Transverse colon (tissue), 4 donors: ENCODE measurements at regions not wholly inside any gene's neighbourhood (a gene's known extent, or its start where the extent isn't known, plus 50 kb on each side); places are given as distances from the start of the nearest gene placed in this dataset.

Experiments
- DNase-seq: peaks from one replicate; pipeline ENCODE4 v3.0.0-alpha.2; 2019
- H3K27ac ChIP-seq, 4 donors: fragments of 200-600 bp; sonication (generic); 2 replicates each; pipeline ENCODE4 v1.5.1; 2016 to 2018; ENCODE audit warnings: inconsistent platforms in 4 of 4
- H3K27me3 ChIP-seq: fragments of 200-600 bp; sonication (generic); 2 replicates; pipeline ENCODE4 v1.5.1; 2017; ENCODE audit warnings: inconsistent platforms
- H3K36me3 ChIP-seq, 4 donors: fragments of 200-600 bp; sonication (generic); 2 replicates each; pipeline ENCODE4 v1.5.1; 2017 to 2019; ENCODE audit warnings: inconsistent platforms in 4 of 4
- H3K4me1 ChIP-seq, 4 donors: fragments of 200-600 bp; sonication (generic); 2 replicates each; pipeline ENCODE4 v1.5.1; 2017 to 2020; ENCODE audit warnings: inconsistent platforms in 4 of 4
- H3K4me3 ChIP-seq, 4 donors: fragments of 200-600 bp; sonication (generic); 1 replicate in 1 of 4; 2 replicates in 3 of 4; pipeline versions ENCODE4 v1.5.1 to v1.6.1; 2017 to 2019; ENCODE audit warnings: inconsistent platforms in 4 of 4
- H3K9me3 ChIP-seq, 2 donors: fragments of 200-600 bp; sonication (generic); 2 replicates each; pipeline ENCODE4 v1.5.1; 2017 to 2019; ENCODE audit warnings: inconsistent platforms in 2 of 2
- EP300 ChIP-seq: sonication (generic); formaldehyde crosslinking; IDR thresholded peaks from one replicate; pipeline ENCODE4 v1.6.1; 2017; ENCODE audit warnings: antibody characterized with exemption, low read depth
- POLR2A ChIP-seq: fragments of 450-650 bp; IDR thresholded peaks from one replicate; pipeline ENCODE4 v1.6.1; 2016; ENCODE audit warnings: antibody characterized with exemption, mild to moderate bottlenecking, moderate library complexity
- POLR2AphosphoS5 ChIP-seq, 3 donors: sonication (generic); formaldehyde crosslinking; IDR thresholded peaks; one replicate each; pipeline ENCODE4 v1.6.1; 2016; ENCODE audit warnings: antibody characterized with exemption in 3 of 3
- WGBS, 2 donors: methylation state at CpG; one replicate each; pipeline ENCODE4 v1.1.5; 2018; ENCODE audit warnings: low coverage in 1 of 2; 5-methylcytosine and 5-hydroxymethylcytosine counted together
- in situ Hi-C, 4 donors: fragments of 200-750 bp; cut with MboI; loops; one replicate each; pipeline versions ENCODE4 v1.15.0 to v1.15.1; 2017; ENCODE audit warnings: low sequenced_read_pairs in 3 of 4, low pct_ligation_motif_present in 1 of 4, low pct_unique_long_range_greater_than_20kb in 1 of 4
- intact Hi-C: fragments of 100-400 bp; cut with DNase I; formaldehyde crosslinking; loops from one replicate; pipeline ENCODE4 v1.15.1; 2023; ENCODE audit warnings: low total_unique reads
- TF ChIP-seq, protein P1 (sequence below), 5 experiments: fragments of 200-600 bp in 3 of 5; fragments of 450-650 bp in 2 of 5; sonication (generic) in 3 of 5; IDR thresholded peaks; 1 replicate in 2 of 5; 2 replicates in 3 of 5; pipeline ENCODE4 v1.5.1; 2016 to 2017; ENCODE audit warnings: antibody characterized with exemption in 5 of 5, inconsistent platforms in 3 of 5, mild to moderate bottlenecking in 2 of 5, moderate library complexity in 1 of 5

DNA sequence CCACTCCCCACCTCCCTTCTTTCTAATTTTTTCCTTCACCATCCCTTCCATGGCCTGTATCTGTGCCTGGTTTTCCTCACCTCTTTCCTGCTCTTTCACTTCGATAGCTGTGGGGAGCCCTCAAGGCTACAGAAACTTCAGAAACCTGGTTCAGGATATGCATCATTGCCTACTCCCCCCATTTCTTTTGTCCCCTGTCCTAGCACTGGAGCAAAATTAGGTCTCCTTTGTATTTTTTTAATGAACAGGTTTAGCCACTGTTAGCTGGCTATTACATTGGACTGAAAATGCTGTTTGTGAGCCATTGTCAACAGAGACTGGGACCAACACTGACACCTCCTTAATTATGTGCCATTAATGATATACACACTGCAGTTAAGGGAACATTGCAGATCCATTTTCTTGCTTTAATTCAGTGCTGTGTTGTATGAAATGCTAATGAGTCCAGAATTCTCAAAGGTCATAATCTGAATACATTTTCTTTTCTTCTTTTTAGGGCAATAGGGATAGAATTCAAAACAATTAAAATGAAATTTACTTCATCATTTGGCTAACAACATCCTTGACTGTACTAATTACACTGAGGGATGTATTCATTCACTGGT, 138.6 kb downstream of the PDCD6IP start:
- Histone ChIP-seq H3K4me3 (no peak overlapping the region), H3K36me3 (no peaks in the 10 kb centered on the region), H3K4me1 (no peaks in the 10 kb centered on the region), H3K27me3 (no peaks in the 10 kb centered on the region), H3K27ac (no peak overlapping the region), H3K9me3 (no peaks in the 10 kb centered on the region)
- WGBS, 2 donors = 48 to 50% methylated on average over 1 of the region's 1 CpG
- in situ Hi-C loops = no loop called here
- DNase-seq = no peak
- intact Hi-C loops = no loop called here
- TF ChIP-seq POLR2A = no peak
- TF ChIP-seq POLR2AphosphoS5 (IDR thresholded peaks at IDR 0.05) = no peak
- TF ChIP-seq, protein P1, sequence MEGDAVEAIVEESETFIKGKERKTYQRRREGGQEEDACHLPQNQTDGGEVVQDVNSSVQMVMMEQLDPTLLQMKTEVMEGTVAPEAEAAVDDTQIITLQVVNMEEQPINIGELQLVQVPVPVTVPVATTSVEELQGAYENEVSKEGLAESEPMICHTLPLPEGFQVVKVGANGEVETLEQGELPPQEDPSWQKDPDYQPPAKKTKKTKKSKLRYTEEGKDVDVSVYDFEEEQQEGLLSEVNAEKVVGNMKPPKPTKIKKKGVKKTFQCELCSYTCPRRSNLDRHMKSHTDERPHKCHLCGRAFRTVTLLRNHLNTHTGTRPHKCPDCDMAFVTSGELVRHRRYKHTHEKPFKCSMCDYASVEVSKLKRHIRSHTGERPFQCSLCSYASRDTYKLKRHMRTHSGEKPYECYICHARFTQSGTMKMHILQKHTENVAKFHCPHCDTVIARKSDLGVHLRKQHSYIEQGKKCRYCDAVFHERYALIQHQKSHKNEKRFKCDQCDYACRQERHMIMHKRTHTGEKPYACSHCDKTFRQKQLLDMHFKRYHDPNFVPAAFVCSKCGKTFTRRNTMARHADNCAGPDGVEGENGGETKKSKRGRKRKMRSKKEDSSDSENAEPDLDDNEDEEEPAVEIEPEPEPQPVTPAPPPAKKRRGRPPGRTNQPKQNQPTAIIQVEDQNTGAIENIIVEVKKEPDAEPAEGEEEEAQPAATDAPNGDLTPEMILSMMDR (IDR thresholded peaks at IDR 0.05) = no peak
- no peak for TF ChIP-seq EP300

GRCh38 chr3:33937628-33938027, 139.2 kb downstream of the PDCD6IP start:
- TF ChIP-seq EP300 (no peak), POLR2AphosphoS5 (IDR thresholded peaks at IDR 0.05) (no peak), POLR2A (no peak)
- TF ChIP-seq, protein P1 (IDR thresholded peaks at IDR 0.05) = no peak
- H3K27me3 ChIP-seq = no peaks in the 10 kb centered on the region
- WGBS, 2 donors = 50 to 61% methylated on average over 1 of the region's 1 CpG
- H3K4me1 ChIP-seq = no peaks in the 10 kb centered on the region
- no peaks in the 10 kb centered on the region for H3K9me3 ChIP-seq
- no peak for DNase-seq
- intact Hi-C loops (no loop called here), in situ Hi-C loops (no loop called here)
- H3K4me3 ChIP-seq = no peak overlapping the region
- no peaks in the 10 kb centered on the region for H3K36me3 ChIP-seq
- H3K27ac ChIP-seq = no peak overlapping the region

- Histone ChIP-seq H3K9me3 (no peaks in the 10 kb centered on the region), H3K36me3 (no peaks in the 10 kb centered on the region), H3K27ac (no peak overlapping the region), H3K27me3 (no peaks in the 10 kb centered on the region), H3K4me1 (no peaks in the 10 kb centered on the region), H3K4me3 (no peak overlapping the region)
- TF ChIP-seq EP300 = no peak
- TF ChIP-seq, protein P1 (IDR thresholded peaks at IDR 0.05) = no peak
- TF ChIP-seq POLR2A = no peak
- TF ChIP-seq POLR2AphosphoS5 (IDR thresholded peaks at IDR 0.05) = no peak
- in situ Hi-C loops = no loop called here
- intact Hi-C loops = no loop called here
- DNase-seq = no peak
- 47 to 57% methylated on average over 5 of the region's 5 CpGs for WGBS, 2 donors
Observed at GRCh38 chr3:33940149-33940548, 141.7 kb downstream of the PDCD6IP start.

DNA sequence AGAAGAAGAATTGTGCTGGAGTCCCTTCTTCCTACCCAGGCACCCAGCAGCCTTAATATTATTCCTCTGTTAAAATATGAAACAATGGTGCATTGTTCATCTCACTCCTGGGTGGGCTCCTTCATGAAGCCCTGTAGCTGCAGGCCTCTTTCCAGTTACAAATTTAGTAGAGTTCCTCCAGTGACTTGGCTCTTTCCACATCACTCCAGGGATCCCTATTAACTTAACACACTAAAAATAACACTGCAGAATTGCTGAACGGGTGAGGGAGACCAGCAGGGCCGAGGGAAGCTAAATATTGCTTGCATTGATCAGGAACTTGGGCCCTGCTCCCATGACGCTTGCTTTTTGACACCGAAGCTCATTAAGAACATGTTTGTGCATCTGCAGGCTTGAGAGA, 142.3 kb downstream of the PDCD6IP start:
- no peak for TF ChIP-seq EP300
- TF ChIP-seq POLR2A = no peak
- TF ChIP-seq POLR2AphosphoS5 (IDR thresholded peaks at IDR 0.05) = no peak
- TF ChIP-seq, protein P1 (IDR thresholded peaks at IDR 0.05) = no peak
- no peaks in the 10 kb centered on the region for H3K4me1 ChIP-seq
- H3K27me3 ChIP-seq = no peaks in the 10 kb centered on the region
- no peaks in the 10 kb centered on the region for H3K9me3 ChIP-seq
- WGBS, 2 donors = 66 to 69% methylated on average over 2 to 4 of the region's 4 CpGs
- no peaks in the 10 kb centered on the region for H3K36me3 ChIP-seq
- in situ Hi-C loops = no loop called here
- H3K4me3 ChIP-seq = no peak overlapping the region
- intact Hi-C loops = no loop called here
- no peak overlapping the region for H3K27ac ChIP-seq
- no peak for DNase-seq
